ENCODE measurements at regions not wholly inside any gene's neighbourhood (a gene's known extent, or its start where the extent isn't known, plus 50 kb on each side); places are given as distances from the start of the nearest gene placed in this dataset.
A peak's percentile ranks its signal among the peaks of the same experiment; 100 is the strongest.

DNA sequence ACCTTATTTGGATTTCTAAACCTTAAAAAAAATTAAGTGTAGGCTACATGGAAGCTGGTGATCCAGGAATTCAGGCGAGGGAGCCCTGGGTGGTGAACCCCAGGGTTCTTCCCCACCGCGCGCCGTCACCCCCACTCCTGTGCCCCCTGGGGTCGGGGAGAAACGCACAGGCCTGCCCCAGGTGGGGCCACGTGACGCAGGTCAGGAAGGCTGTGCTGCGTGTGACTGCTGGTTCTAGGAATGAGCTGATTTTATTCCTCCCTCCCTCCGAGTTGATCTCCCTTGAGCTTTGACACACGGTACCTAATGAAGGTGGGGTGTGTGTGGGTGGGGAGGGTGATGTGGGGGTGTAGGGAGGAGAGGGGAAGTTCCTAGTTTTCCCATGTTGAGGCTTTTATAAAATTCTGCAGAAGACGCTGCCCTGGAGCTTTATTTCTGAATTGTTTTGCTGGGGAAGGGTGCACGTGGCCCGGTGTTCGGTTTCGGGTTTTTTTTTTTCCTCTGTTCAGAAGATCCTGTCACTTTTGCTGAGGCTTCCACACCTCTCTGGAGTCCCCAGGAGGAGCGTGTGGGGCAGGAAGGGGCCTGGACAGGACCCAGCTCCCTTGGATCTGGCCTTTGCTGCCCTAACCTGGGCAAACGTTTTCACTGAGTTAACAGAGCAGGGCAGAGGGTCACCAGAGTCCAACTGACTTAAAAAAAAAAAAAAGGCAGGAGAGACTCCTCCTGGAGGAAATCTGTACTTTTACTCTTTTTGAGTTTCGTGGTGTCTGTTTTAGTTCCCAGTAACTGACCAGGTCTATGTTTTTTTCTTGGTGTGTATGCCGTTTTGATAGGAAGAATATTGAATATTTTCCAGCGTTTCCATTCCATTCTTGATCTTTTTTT lies 55.8 kb upstream of the GSE1 start (continued):
- TF ChIP-seq, protein P1, sequence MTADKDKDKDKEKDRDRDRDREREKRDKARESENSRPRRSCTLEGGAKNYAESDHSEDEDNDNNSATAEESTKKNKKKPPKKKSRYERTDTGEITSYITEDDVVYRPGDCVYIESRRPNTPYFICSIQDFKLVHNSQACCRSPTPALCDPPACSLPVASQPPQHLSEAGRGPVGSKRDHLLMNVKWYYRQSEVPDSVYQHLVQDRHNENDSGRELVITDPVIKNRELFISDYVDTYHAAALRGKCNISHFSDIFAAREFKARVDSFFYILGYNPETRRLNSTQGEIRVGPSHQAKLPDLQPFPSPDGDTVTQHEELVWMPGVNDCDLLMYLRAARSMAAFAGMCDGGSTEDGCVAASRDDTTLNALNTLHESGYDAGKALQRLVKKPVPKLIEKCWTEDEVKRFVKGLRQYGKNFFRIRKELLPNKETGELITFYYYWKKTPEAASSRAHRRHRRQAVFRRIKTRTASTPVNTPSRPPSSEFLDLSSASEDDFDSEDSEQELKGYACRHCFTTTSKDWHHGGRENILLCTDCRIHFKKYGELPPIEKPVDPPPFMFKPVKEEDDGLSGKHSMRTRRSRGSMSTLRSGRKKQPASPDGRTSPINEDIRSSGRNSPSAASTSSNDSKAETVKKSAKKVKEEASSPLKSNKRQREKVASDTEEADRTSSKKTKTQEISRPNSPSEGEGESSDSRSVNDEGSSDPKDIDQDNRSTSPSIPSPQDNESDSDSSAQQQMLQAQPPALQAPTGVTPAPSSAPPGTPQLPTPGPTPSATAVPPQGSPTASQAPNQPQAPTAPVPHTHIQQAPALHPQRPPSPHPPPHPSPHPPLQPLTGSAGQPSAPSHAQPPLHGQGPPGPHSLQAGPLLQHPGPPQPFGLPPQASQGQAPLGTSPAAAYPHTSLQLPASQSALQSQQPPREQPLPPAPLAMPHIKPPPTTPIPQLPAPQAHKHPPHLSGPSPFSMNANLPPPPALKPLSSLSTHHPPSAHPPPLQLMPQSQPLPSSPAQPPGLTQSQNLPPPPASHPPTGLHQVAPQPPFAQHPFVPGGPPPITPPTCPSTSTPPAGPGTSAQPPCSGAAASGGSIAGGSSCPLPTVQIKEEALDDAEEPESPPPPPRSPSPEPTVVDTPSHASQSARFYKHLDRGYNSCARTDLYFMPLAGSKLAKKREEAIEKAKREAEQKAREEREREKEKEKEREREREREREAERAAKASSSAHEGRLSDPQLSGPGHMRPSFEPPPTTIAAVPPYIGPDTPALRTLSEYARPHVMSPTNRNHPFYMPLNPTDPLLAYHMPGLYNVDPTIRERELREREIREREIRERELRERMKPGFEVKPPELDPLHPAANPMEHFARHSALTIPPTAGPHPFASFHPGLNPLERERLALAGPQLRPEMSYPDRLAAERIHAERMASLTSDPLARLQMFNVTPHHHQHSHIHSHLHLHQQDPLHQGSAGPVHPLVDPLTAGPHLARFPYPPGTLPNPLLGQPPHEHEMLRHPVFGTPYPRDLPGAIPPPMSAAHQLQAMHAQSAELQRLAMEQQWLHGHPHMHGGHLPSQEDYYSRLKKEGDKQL (CRISPR knock-in tag; IDR thresholded peaks at IDR 0.05; ENCODE audit: low read depth): no peak
- TF ChIP-seq, protein P2, sequence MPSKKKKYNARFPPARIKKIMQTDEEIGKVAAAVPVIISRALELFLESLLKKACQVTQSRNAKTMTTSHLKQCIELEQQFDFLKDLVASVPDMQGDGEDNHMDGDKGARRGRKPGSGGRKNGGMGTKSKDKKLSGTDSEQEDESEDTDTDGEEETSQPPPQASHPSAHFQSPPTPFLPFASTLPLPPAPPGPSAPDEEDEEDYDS (CRISPR knock-in tag; IDR thresholded peaks at IDR 0.05): no peak
- TF ChIP-seq KAT8 (CRISPR knock-in tag; IDR thresholded peaks at IDR 0.05) (no peak), ZNF431 (CRISPR knock-in tag; IDR thresholded peaks at IDR 0.05; ENCODE audit: borderline replicate concordance, low read depth) (no peak), FOSL1 (CRISPR knock-in tag; IDR thresholded peaks at IDR 0.05; ENCODE audit: borderline replicate concordance) (no peak), IRX3 (CRISPR knock-in tag; IDR thresholded peaks at IDR 0.05; ENCODE audit: borderline replicate concordance, low read depth) (no peak), ZFY (CRISPR knock-in tag; IDR thresholded peaks at IDR 0.05) (no peak), ZNF713 (CRISPR knock-in tag; IDR thresholded peaks at IDR 0.05) (no peak), ZNF296 (CRISPR knock-in tag; conservative IDR thresholded peaks at IDR 0.05) (no peak), ZFP90 (CRISPR knock-in tag; IDR thresholded peaks at IDR 0.05; ENCODE audit: borderline replicate concordance) (no peak), ZNF460 (CRISPR knock-in tag; IDR thresholded peaks at IDR 0.05; ENCODE audit: borderline replicate concordance) (no peak), HCFC1 (IDR thresholded peaks at IDR 0.05; ENCODE audit: low read depth, low read length) (no peak), ATRX (CRISPR knock-in tag; IDR thresholded peaks at IDR 0.05; ENCODE audit: borderline replicate concordance) (no peak)
- TF ChIP-seq, protein P3, sequence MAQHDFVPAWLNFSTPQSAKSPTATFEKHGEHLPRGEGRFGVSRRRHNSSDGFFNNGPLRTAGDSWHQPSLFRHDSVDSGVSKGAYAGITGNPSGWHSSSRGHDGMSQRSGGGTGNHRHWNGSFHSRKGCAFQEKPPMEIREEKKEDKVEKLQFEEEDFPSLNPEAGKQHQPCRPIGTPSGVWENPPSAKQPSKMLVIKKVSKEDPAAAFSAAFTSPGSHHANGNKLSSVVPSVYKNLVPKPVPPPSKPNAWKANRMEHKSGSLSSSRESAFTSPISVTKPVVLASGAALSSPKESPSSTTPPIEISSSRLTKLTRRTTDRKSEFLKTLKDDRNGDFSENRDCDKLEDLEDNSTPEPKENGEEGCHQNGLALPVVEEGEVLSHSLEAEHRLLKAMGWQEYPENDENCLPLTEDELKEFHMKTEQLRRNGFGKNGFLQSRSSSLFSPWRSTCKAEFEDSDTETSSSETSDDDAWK (CRISPR knock-in tag; IDR thresholded peaks at IDR 0.05): no peak
- TF ChIP-seq, protein P4, sequence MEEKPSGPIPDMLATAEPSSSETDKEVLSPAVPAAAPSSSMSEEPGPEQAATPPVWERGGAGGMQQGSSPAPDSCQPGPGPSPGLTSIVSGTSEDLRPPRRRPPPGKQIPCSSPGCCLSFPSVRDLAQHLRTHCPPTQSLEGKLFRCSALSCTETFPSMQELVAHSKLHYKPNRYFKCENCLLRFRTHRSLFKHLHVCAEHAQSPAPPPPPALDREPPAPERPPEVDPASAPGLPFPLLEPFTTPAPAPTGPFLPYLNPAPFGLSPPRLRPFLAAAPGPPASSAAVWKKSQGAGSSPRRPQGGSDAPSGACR (CRISPR knock-in tag; IDR thresholded peaks at IDR 0.05): peak; percentile 58; the same call in 1 of the 2 replicates
- TF ChIP-seq, protein P5, sequence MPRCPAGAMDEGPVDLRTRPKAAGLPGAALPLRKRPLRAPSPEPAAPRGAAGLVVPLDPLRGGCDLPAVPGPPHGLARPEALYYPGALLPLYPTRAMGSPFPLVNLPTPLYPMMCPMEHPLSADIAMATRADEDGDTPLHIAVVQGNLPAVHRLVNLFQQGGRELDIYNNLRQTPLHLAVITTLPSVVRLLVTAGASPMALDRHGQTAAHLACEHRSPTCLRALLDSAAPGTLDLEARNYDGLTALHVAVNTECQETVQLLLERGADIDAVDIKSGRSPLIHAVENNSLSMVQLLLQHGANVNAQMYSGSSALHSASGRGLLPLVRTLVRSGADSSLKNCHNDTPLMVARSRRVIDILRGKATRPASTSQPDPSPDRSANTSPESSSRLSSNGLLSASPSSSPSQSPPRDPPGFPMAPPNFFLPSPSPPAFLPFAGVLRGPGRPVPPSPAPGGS (CRISPR knock-in tag; IDR thresholded peaks at IDR 0.05): no peak
- TF ChIP-seq, protein P6, sequence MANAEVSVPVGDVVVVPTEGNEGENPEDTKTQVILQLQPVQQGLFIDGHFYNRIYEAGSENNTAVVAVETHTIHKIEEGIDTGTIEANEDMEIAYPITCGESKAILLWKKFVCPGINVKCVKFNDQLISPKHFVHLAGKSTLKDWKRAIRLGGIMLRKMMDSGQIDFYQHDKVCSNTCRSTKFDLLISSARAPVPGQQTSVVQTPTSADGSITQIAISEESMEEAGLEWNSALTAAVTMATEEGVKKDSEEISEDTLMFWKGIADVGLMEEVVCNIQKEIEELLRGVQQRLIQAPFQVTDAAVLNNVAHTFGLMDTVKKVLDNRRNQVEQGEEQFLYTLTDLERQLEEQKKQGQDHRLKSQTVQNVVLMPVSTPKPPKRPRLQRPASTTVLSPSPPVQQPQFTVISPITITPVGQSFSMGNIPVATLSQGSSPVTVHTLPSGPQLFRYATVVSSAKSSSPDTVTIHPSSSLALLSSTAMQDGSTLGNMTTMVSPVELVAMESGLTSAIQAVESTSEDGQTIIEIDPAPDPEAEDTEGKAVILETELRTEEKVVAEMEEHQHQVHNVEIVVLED (CRISPR knock-in tag; IDR thresholded peaks at IDR 0.05; ENCODE audit: borderline replicate concordance): peak; percentile 46; the same call in 1 of the 2 replicates
